HCT116 (cell line): ENCODE measurements at regions not wholly inside any gene's neighbourhood (a gene's known extent, or its start where the extent isn't known, plus 50 kb on each side); places are given as distances from the start of the nearest gene placed in this dataset.

Experiments
- ATAC-seq: fragments of 200-7000 bp; cut with Tn5 transposase; 2 replicates; pipeline ENCODE4 v1.9.1; 2020; ENCODE audit warnings: mild to moderate bottlenecking, moderate library complexity
- BruUV-seq: library from RNA; stranded (reverse); fragments of 400-500 nt; replicated peaks from 2 replicates; lab custom pipeline; 2021; lab: Mats Ljungman, UMichigan
- CTCF ChIA-PET: fragments of 300-600 bp; sonication (Branson Sonifier 250); formaldehyde crosslinking; loops from one replicate; lab custom pipeline; 2021; ENCODE audit warnings: antibody characterized with exemption; lab: Charles Lee
- POLR2A ChIA-PET: fragments of 300-600, 350-600 bp; sonication (Branson Sonifier 250); formaldehyde crosslinking; loops from one replicate; lab custom pipeline; 2021; ENCODE audit warnings: antibody characterized with exemption; lab: Charles Lee
- RAD21 ChIA-PET, 2 experiments: fragments of 300-600 bp; sonication (Branson Sonifier 250); formaldehyde crosslinking; loops; one replicate each; lab custom pipeline; 2023; ENCODE audit warnings: low total read pairs in 2 of 2; ENCODE audit not compliant: uncharacterized antibody in 2 of 2, unreplicated experiment in 2 of 2, low non-redundant PET in 1 of 2; lab: Charles Lee
- DNase-seq: peaks from one replicate; pipeline ENCODE4 v3.0.0-alpha.2; 2010; ENCODE audit warnings: low read depth, low spot score
- H2AFZ ChIP-seq: fragments of 200-600 bp; shearing (Covaris generic), sonication (generic); 2 replicates; pipeline ENCODE4 v1.6.1; 2017; ENCODE audit warnings: low read depth, mixed run types, mixed read lengths, antibody characterized with exemption, low read length; ENCODE audit not compliant: poor library complexity, severe bottlenecking
- H3K27ac ChIP-seq: 2 replicates; pipeline ENCODE4 v1.5.1; 2012; ENCODE audit warnings: low read depth, low read length
- H3K27me3 ChIP-seq: fragments of 200-600 bp; sonication (generic); 2 replicates; pipeline ENCODE4 v1.6.1; 2016; ENCODE audit warnings: mixed run types, low read length, mixed read lengths; ENCODE audit not compliant: insufficient read depth
- H3K36me3 ChIP-seq, 2 experiments: fragments of 200-500 bp in 1 of 2; fragments of 200-600 bp in 1 of 2; sonication (Bioruptor generic) in 1 of 2; sonication (generic) in 1 of 2; 2 replicates each; pipeline versions ENCODE4 v1.5.1 to v1.6.1; 2014 to 2016; ENCODE audit warnings: low read length in 2 of 2, inconsistent platforms in 1 of 2, mixed read lengths in 1 of 2, mixed run types in 1 of 2; ENCODE audit not compliant: insufficient read depth in 2 of 2, control insufficient read depth in 1 of 2
- H3K4me1 ChIP-seq, 2 experiments: fragments of 200-600 bp in 1 of 2; sonication (generic) in 1 of 2; 2 replicates each; pipeline versions ENCODE4 v1.5.1 to v1.6.1; 2012 to 2017; ENCODE audit warnings: low read length in 2 of 2, inconsistent platforms in 1 of 2, mild to moderate bottlenecking in 1 of 2, mixed read lengths in 1 of 2, mixed run types in 1 of 2, moderate library complexity in 1 of 2; ENCODE audit not compliant: insufficient read depth in 2 of 2, control insufficient read depth in 1 of 2
- H3K4me2 ChIP-seq: fragments of 200-600 bp; sonication (generic); 2 replicates; pipeline ENCODE4 v1.6.1; 2017; ENCODE audit warnings: mixed run types, low read length, mixed read lengths
- H3K4me3 ChIP-seq, 2 experiments: fragments of 200-600 bp in 1 of 2; sonication (generic) in 1 of 2; replicated peaks in 1 of 2; 2 replicates each; pipeline ENCODE4 v1.5.1; 2011 to 2016; ENCODE audit warnings: low read length in 2 of 2, control low read depth in 1 of 2, low read depth in 1 of 2, mild to moderate bottlenecking in 1 of 2, mixed read lengths in 1 of 2, mixed run types in 1 of 2
- H3K79me2 ChIP-seq: fragments of 200-600 bp; sonication (generic); 2 replicates; pipeline ENCODE4 v1.6.1; 2017; ENCODE audit warnings: mild to moderate bottlenecking, mixed run types, low read length, moderate library complexity, mixed read lengths; ENCODE audit not compliant: insufficient read depth
- H3K9ac ChIP-seq: fragments of 200-600 bp; sonication (generic); 2 replicates; pipeline ENCODE4 v1.6.1; 2016; ENCODE audit warnings: low read length, mixed read lengths
- H3K9me2 ChIP-seq: fragments of 200-600 bp; sonication (generic), shearing (Covaris generic); 2 replicates; pipeline ENCODE4 v1.6.1; 2017; ENCODE audit warnings: mixed run types, mild to moderate bottlenecking, moderate library complexity; ENCODE audit not compliant: insufficient read depth
- H3K9me3 ChIP-seq, 2 experiments: fragments of 200-500 bp in 1 of 2; fragments of 200-600 bp in 1 of 2; sonication (Bioruptor generic) in 1 of 2; sonication (generic) in 1 of 2; 2 replicates each; pipeline ENCODE4 v1.6.1; 2014 to 2017; ENCODE audit warnings: low read length in 2 of 2, mixed read lengths in 2 of 2, inconsistent platforms in 1 of 2, low read depth in 1 of 2, mild to moderate bottlenecking in 1 of 2, mixed run types in 1 of 2, moderate library complexity in 1 of 2; ENCODE audit not compliant: control insufficient read depth in 1 of 2, insufficient read depth in 1 of 2
- H4K20me1 ChIP-seq: fragments of 200-600 bp; sonication (generic), shearing (Covaris generic); 2 replicates; pipeline ENCODE4 v1.6.1; 2017; ENCODE audit warnings: mixed run types, mild to moderate bottlenecking, moderate library complexity; ENCODE audit not compliant: insufficient read depth
- CBX3 ChIP-seq: IDR thresholded peaks from 2 replicates; pipeline ENCODE4 v1.6.1; 2012; ENCODE audit warnings: low read depth
- CTCF ChIP-seq, 3 experiments: fragments of 200-600 bp in 1 of 3; sonication (generic) in 1 of 3; IDR thresholded peaks in 2 of 3; conservative IDR thresholded peaks in 1 of 3; 2 replicates each; pipeline ENCODE4 v1.5.1; 2012 to 2017; ENCODE audit warnings: low read depth in 2 of 3, low read length in 2 of 3, antibody characterized with exemption in 1 of 3, borderline replicate concordance in 1 of 3, control low read depth in 1 of 3, mild to moderate bottlenecking in 1 of 3, mixed read lengths in 1 of 3, mixed run types in 1 of 3, moderate library complexity in 1 of 3; ENCODE audit not compliant: insufficient read depth in 1 of 3
- EGR1 ChIP-seq: IDR thresholded peaks from 2 replicates; pipeline ENCODE4 v1.6.1; 2012; ENCODE audit warnings: low read depth
- ELF1 ChIP-seq: IDR thresholded peaks from 2 replicates; pipeline ENCODE4 v1.6.1; 2012; ENCODE audit warnings: low read depth, borderline replicate concordance
- EZH2phosphoT487 ChIP-seq: fragments of 200-600 bp; IDR thresholded peaks from 2 replicates; pipeline ENCODE4 v1.6.1; 2018; ENCODE audit warnings: antibody characterized with exemption, borderline replicate concordance
- FOSL1 ChIP-seq: IDR thresholded peaks from 2 replicates; pipeline ENCODE4 v1.6.1; 2012; ENCODE audit warnings: low read depth
- JUND ChIP-seq: IDR thresholded peaks from 2 replicates; pipeline ENCODE4 v1.6.1; 2012
- MAX ChIP-seq: IDR thresholded peaks from 2 replicates; pipeline ENCODE4 v1.6.1; 2012
- POLR2AphosphoS5 ChIP-seq: IDR thresholded peaks from 2 replicates; pipeline ENCODE4 v1.6.1; 2011; ENCODE audit warnings: mild to moderate bottlenecking, low read depth, low read length, moderate library complexity
- RAD21 ChIP-seq: IDR thresholded peaks from 2 replicates; pipeline ENCODE4 v1.6.1; 2012; ENCODE audit warnings: low read depth, mild to moderate bottlenecking
- SIN3A ChIP-seq: IDR thresholded peaks from 2 replicates; pipeline ENCODE4 v1.6.1; 2012; ENCODE audit warnings: low read depth
- SP1 ChIP-seq: IDR thresholded peaks from 2 replicates; pipeline ENCODE4 v1.6.1; 2012; ENCODE audit warnings: low read depth
- SRF ChIP-seq: IDR thresholded peaks from 2 replicates; pipeline ENCODE4 v1.6.1; 2012; ENCODE audit warnings: low read depth
- TCF7L2 ChIP-seq: IDR thresholded peaks from 2 replicates; pipeline ENCODE4 v1.7.0; 2011; ENCODE audit warnings: borderline replicate concordance, inconsistent platforms; ENCODE audit not compliant: insufficient read depth, insufficient read length; ENCODE audit errors: extremely low read depth
- ZBTB33 ChIP-seq: IDR thresholded peaks from 2 replicates; pipeline ENCODE4 v1.6.1; 2011; ENCODE audit warnings: mild to moderate bottlenecking, low read length, moderate library complexity; ENCODE audit not compliant: insufficient replicate concordance; ENCODE audit errors: extremely low read depth
- ZFX ChIP-seq: fragments of 450-650 bp; IDR thresholded peaks from 2 replicates; pipeline ENCODE4 v1.6.1; 2017
- ZNF274 ChIP-seq: fragments of 200-500 bp; sonication (Bioruptor generic); IDR thresholded peaks from 2 replicates; pipeline ENCODE4 v1.6.1; 2014; ENCODE audit warnings: mild to moderate bottlenecking, low read depth, low read length, inconsistent platforms
- intact Hi-C: fragments of 100-400 bp; cut with micrococcal nuclease; formaldehyde crosslinking; loops from 2 replicates; pipeline ENCODE4 v1.10.0; 2022
- TF ChIP-seq, protein P1 (sequence below): IDR thresholded peaks from 2 replicates; pipeline ENCODE4 v1.6.1; 2012
- TF ChIP-seq, protein P2 (sequence below): IDR thresholded peaks from 2 replicates; pipeline ENCODE4 v1.6.1; 2012; ENCODE audit warnings: low read depth

DNA sequence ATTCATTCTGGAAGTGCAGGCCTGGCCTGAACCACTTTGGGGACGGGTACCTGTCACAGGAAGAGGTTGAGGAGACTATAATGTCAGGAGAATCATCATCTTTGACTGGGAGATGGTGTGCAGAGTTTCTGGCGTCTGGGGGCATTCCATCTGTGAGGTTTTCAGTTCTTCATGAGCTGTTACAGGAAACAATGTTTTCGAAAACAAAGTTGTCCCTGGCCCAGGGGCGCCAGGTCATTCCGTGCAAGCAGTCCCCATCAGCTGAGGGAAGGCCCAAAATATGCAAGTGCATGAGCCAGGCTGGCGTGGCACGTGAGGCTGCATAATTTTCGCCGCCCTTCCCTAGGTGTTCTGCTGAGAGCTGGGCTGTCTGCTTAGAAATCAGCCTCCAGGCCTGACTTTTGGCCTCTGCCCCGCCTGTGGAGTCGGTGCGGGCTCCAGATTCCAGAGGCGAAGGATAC, 68.4 kb upstream of the ATP5PO start:
- H3K79me2 ChIP-seq, result no peaks in the 10 kb centered on the region
- ChIA-PET CTCF (no interaction called here), RAD21 (no interaction called here)
- no peak overlapping the region for H3K4me2 ChIP-seq
- TF ChIP-seq SIN3A (no peak), CTCF (IDR thresholded peaks at IDR 0.05 in 2 of 3, conservative IDR thresholded peaks at IDR 0.05 in 1 of 3; ENCODE audit: borderline replicate concordance in 1 of 3, insufficient read depth in 1 of 3, low read depth in 2 of 3, low read length in 2 of 3) (no peak), JUND (no peak), SP1 (no peak), EGR1 (no peak), FOSL1 (no peak), ZBTB33 (no peak), SRF (no peak), ELF1 (no peak), ZFX (no peak), ZNF274 (no peak), TCF7L2 (no peak), EZH2phosphoT487 (no peak), RAD21 (no peak), POLR2AphosphoS5 (no peak), CBX3 (no peak), MAX (no peak)
- TF ChIP-seq, protein P1, sequence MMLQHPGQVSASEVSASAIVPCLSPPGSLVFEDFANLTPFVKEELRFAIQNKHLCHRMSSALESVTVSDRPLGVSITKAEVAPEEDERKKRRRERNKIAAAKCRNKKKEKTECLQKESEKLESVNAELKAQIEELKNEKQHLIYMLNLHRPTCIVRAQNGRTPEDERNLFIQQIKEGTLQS, result no peak
- TF ChIP-seq, protein P2, sequence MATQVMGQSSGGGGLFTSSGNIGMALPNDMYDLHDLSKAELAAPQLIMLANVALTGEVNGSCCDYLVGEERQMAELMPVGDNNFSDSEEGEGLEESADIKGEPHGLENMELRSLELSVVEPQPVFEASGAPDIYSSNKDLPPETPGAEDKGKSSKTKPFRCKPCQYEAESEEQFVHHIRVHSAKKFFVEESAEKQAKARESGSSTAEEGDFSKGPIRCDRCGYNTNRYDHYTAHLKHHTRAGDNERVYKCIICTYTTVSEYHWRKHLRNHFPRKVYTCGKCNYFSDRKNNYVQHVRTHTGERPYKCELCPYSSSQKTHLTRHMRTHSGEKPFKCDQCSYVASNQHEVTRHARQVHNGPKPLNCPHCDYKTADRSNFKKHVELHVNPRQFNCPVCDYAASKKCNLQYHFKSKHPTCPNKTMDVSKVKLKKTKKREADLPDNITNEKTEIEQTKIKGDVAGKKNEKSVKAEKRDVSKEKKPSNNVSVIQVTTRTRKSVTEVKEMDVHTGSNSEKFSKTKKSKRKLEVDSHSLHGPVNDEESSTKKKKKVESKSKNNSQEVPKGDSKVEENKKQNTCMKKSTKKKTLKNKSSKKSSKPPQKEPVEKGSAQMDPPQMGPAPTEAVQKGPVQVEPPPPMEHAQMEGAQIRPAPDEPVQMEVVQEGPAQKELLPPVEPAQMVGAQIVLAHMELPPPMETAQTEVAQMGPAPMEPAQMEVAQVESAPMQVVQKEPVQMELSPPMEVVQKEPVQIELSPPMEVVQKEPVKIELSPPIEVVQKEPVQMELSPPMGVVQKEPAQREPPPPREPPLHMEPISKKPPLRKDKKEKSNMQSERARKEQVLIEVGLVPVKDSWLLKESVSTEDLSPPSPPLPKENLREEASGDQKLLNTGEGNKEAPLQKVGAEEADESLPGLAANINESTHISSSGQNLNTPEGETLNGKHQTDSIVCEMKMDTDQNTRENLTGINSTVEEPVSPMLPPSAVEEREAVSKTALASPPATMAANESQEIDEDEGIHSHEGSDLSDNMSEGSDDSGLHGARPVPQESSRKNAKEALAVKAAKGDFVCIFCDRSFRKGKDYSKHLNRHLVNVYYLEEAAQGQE, result no peak
- TF ChIP-seq, all 23 proteins: peak for 0
- DNase-seq, result no peak
- H3K9me2 ChIP-seq, result no peaks in the 10 kb centered on the region
- H3K4me3 ChIP-seq, result no peak overlapping the region
- no TSS peak for BruUV-seq
- intact Hi-C loops, result no loop called here
- H3K36me3 ChIP-seq, result no peaks in the 10 kb centered on the region
- no peak for ATAC-seq
- POLR2A ChIA-PET, result no interaction called here
- no peaks in the 10 kb centered on the region for H3K9me3 ChIP-seq
- H3K27ac ChIP-seq, result no peak overlapping the region
- no peak overlapping the region for H2AFZ ChIP-seq
- no peaks in the 10 kb centered on the region for H3K4me1 ChIP-seq
- no peak overlapping the region for H3K9ac ChIP-seq
- H4K20me1 ChIP-seq, result no peaks in the 10 kb centered on the region
- H3K27me3 ChIP-seq, result no peaks in the 10 kb centered on the region
